22Rv1 (cell line): ENCODE measurements at regions not wholly inside any gene's neighbourhood (a gene's known extent, or its start where the extent isn't known, plus 50 kb on each side); places are given as distances from the start of the nearest gene placed in this dataset.

Experiments
- CTCF ChIP-seq: fragments of 450-650 bp; IDR thresholded peaks from 2 replicates; pipeline ENCODE4 v1.5.1; 2017; ENCODE audit warnings: mild to moderate bottlenecking
- ZFX ChIP-seq: fragments of 450-650 bp; IDR thresholded peaks from 2 replicates; pipeline ENCODE4 v1.6.1; 2017; ENCODE audit warnings: antibody characterized with exemption, borderline replicate concordance

GRCh38 chr16:82470620-82471152 lies 156.1 kb upstream of the CDH13 start:
- no peak for TF ChIP-seq CTCF
- no peak for TF ChIP-seq ZFX
